Erythroblast (primary cell): ENCODE measurements at regions not wholly inside any gene's neighbourhood (a gene's known extent, or its start where the extent isn't known, plus 50 kb on each side); places are given as distances from the start of the nearest gene placed in this dataset.

Experiments used
- GATA1 ChIP-seq: IDR thresholded peaks from 2 replicates; pipeline ENCODE4 v1.6.1; 2011; ENCODE audit warnings: low read depth, mild to moderate bottlenecking, control low read depth, low read length, moderate library complexity
- POLR2A ChIP-seq: IDR thresholded peaks from 2 replicates; pipeline ENCODE4 v1.6.1; 2011; ENCODE audit warnings: mild to moderate bottlenecking, low read length

GRCh38 chr13:44734201-44734707 is 158.1 kb upstream of the TSC22D1 start:
- no peak for TF ChIP-seq POLR2A
- no peak for TF ChIP-seq GATA1
